WTC11 (cell line): ENCODE measurements at regions not wholly inside any gene's neighbourhood (a gene's known extent, or its start where the extent isn't known, plus 50 kb on each side); places are given as distances from the start of the nearest gene placed in this dataset.

Experiments used
- ATAC-seq: fragments of 200-7000 bp; cut with Tn5 transposase; 2 replicates; pipeline ENCODE4 v1.10.0; 2021; ENCODE audit warnings: mild to moderate bottlenecking, moderate library complexity
- CTCF ChIA-PET: fragments of 300-600 bp; sonication (Branson Sonifier 250); formaldehyde crosslinking; loops from one replicate; lab custom pipeline; 2021; ENCODE audit warnings: antibody characterized with exemption; lab: Charles Lee
- POLR2A ChIA-PET: fragments of 350-600 bp; sonication (Branson Sonifier 250); formaldehyde crosslinking; loops from one replicate; lab custom pipeline; 2021; ENCODE audit warnings: antibody characterized with exemption; lab: Charles Lee
- DNase-seq: peaks from one replicate; pipeline ENCODE4 v3.0.0; 2021; ENCODE audit warnings: low spot score
- H3K27ac Mint-ChIP-seq: 2 replicates; pipeline ENCODE4 v1.8.0; 2021; ENCODE audit warnings: mixed read lengths
- H3K27me3 Mint-ChIP-seq: 2 replicates; pipeline ENCODE4 v1.8.0; 2021; ENCODE audit warnings: low read depth, mild to moderate bottlenecking, moderate library complexity, mixed read lengths
- H3K36me3 Mint-ChIP-seq: 2 replicates; pipeline ENCODE4 v1.8.0; 2021; ENCODE audit warnings: mixed read lengths
- H3K4me1 Mint-ChIP-seq: 2 replicates; pipeline ENCODE4 v1.8.0; 2022; ENCODE audit warnings: mixed read lengths
- H3K4me3 Mint-ChIP-seq: 2 replicates; pipeline ENCODE4 v1.8.0; 2021; ENCODE audit warnings: mild to moderate bottlenecking, moderate library complexity, mixed read lengths
- H3K9me3 Mint-ChIP-seq: 2 replicates; pipeline ENCODE4 v1.8.0; 2021; ENCODE audit warnings: mixed read lengths
- AFF4 ChIP-seq: sonication (generic); formaldehyde crosslinking; IDR thresholded peaks from 2 replicates; pipeline ENCODE4 v1.8.1; 2023; ENCODE audit warnings: mild to moderate bottlenecking, missing genetic modification reagents, borderline replicate concordance
- ATF2 ChIP-seq: sonication (generic); formaldehyde crosslinking; IDR thresholded peaks from 2 replicates; pipeline ENCODE4 v1.8.1; 2022; ENCODE audit warnings: low read depth, missing genetic modification reagents, borderline replicate concordance
- ATF6 ChIP-seq: sonication (generic); formaldehyde crosslinking; IDR thresholded peaks from 2 replicates; pipeline ENCODE4 v1.8.1; 2023; ENCODE audit warnings: mild to moderate bottlenecking, missing genetic modification reagents
- FOXP1 ChIP-seq: sonication (generic); formaldehyde crosslinking; IDR thresholded peaks from 2 replicates; pipeline ENCODE4 v1.8.0; 2022; ENCODE audit warnings: missing genetic modification reagents, mild to moderate bottlenecking, moderate library complexity, borderline replicate concordance
- GABPB1 ChIP-seq: sonication (generic); formaldehyde crosslinking; IDR thresholded peaks from 2 replicates; pipeline ENCODE4 v1.8.1; 2023; ENCODE audit warnings: mild to moderate bottlenecking, missing genetic modification reagents
- IRF2 ChIP-seq: sonication (generic); formaldehyde crosslinking; IDR thresholded peaks from 2 replicates; pipeline ENCODE4 v1.8.0; 2022; ENCODE audit warnings: low read depth, missing genetic modification reagents, borderline replicate concordance
- MXD4 ChIP-seq: fragments of 250-450 bp; sonication (Bioruptor Pico); IDR thresholded peaks from 2 replicates; pipeline ENCODE4 v1.8.0; 2021; ENCODE audit warnings: mild to moderate bottlenecking, moderate library complexity, borderline replicate concordance
- OVOL2 ChIP-seq: fragments of 250-450 bp; sonication (Bioruptor Pico); IDR thresholded peaks from 2 replicates; pipeline ENCODE4 v1.9.0; 2021; ENCODE audit warnings: mild to moderate bottlenecking, borderline replicate concordance
- RORB ChIP-seq: fragments of 250-450 bp; sonication (Bioruptor Pico); IDR thresholded peaks from 2 replicates; pipeline ENCODE4 v1.9.0; 2021; ENCODE audit warnings: mild to moderate bottlenecking
- STAT6 ChIP-seq: sonication (generic); formaldehyde crosslinking; conservative IDR thresholded peaks from 2 replicates; pipeline ENCODE4 v1.8.1; 2023; ENCODE audit warnings: mild to moderate bottlenecking, low read depth, missing genetic modification reagents, moderate library complexity
- ZBTB43 ChIP-seq: sonication (generic); formaldehyde crosslinking; IDR thresholded peaks from 2 replicates; pipeline ENCODE4 v1.8.1; 2023; ENCODE audit warnings: mild to moderate bottlenecking, missing genetic modification reagents
- ZNF121 ChIP-seq: sonication (generic); formaldehyde crosslinking; IDR thresholded peaks from 2 replicates; pipeline ENCODE4 v1.8.0; 2023; ENCODE audit warnings: missing genetic modification reagents
- ZNF219 ChIP-seq: sonication (generic); formaldehyde crosslinking; IDR thresholded peaks from 2 replicates; pipeline ENCODE4 v1.8.0; 2023; ENCODE audit warnings: missing genetic modification reagents, mild to moderate bottlenecking, borderline replicate concordance
- ZNF396 ChIP-seq: fragments of 250-450 bp; sonication (Bioruptor Pico); IDR thresholded peaks from 2 replicates; pipeline ENCODE4 v1.8.0; 2021; ENCODE audit warnings: mild to moderate bottlenecking, moderate library complexity, borderline replicate concordance
- ZNF425 ChIP-seq: fragments of 250-450 bp; sonication (Bioruptor Pico); conservative IDR thresholded peaks from 2 replicates; pipeline ENCODE4 v1.9.0; 2021; ENCODE audit warnings: mild to moderate bottlenecking
- ZNF512 ChIP-seq: sonication (generic); formaldehyde crosslinking; IDR thresholded peaks from 2 replicates; pipeline ENCODE4 v1.8.1; 2022; ENCODE audit warnings: missing genetic modification reagents, borderline replicate concordance

- H3K4me1 Mint-ChIP-seq, result peaks cover 71% of the 10 kb centered on the region
- no peak overlapping the region for H3K27ac Mint-ChIP-seq
- no peak overlapping the region for H3K4me3 Mint-ChIP-seq
- POLR2A ChIA-PET, result no interaction called here
- DNase-seq (no peak), ATAC-seq (no peak)
- peaks cover 16% of the 10 kb centered on the region for H3K9me3 Mint-ChIP-seq
- peaks cover 10% of the 10 kb centered on the region for H3K36me3 Mint-ChIP-seq
- peaks cover 2% of the 10 kb centered on the region for H3K27me3 Mint-ChIP-seq
- CTCF ChIA-PET, result interaction anchor here (0.6 kb wide), 1 partner anchor 89 kb away, joined by 4 read pairs; no protein-coding TSS in a partner anchor
- TF ChIP-seq RORB (CRISPR knock-in tag), result no peak
- TF ChIP-seq ZNF425, result no peak
- no peak for TF ChIP-seq ZNF396 (CRISPR knock-in tag)
- TF ChIP-seq OVOL2 (CRISPR knock-in tag), result no peak
- no peak for TF ChIP-seq ATF2
These were observed 65.0 kb downstream of the RPL37A start for GRCh38 chr2:216563646-216564045.

- Mint-ChIP-seq H3K36me3 (peaks cover 10% of the 10 kb centered on the region), H3K9me3 (peaks cover 16% of the 10 kb centered on the region), H3K27me3 (peaks cover 8% of the 10 kb centered on the region), H3K27ac (no peak overlapping the region), H3K4me3 (no peak overlapping the region), H3K4me1 (peaks cover 75% of the 10 kb centered on the region)
- ChIA-PET POLR2A (no interaction called here), CTCF (no interaction called here)
- DNase-seq, result no peak
- ATAC-seq, result no peak
- TF ChIP-seq ZNF219 (CRISPR knock-in tag) (no peak), ZNF396 (CRISPR knock-in tag) (no peak), IRF2 (CRISPR knock-in tag) (no peak), STAT6 (CRISPR knock-in tag) (no peak), FOXP1 (CRISPR knock-in tag) (no peak), MXD4 (CRISPR knock-in tag) (no peak), ZNF512 (CRISPR knock-in tag) (no peak), AFF4 (CRISPR knock-in tag) (no peak), ATF6 (CRISPR knock-in tag) (no peak), GABPB1 (no peak), ZBTB43 (CRISPR knock-in tag) (no peak), ZNF121 (CRISPR knock-in tag) (no peak), ZNF425 (no peak)
These were observed 66.0 kb downstream of the RPL37A start for GRCh38 chr2:216564611-216565010.
